SH-SY5Y (cell line): ENCODE measurements at regions not wholly inside any gene's neighbourhood (a gene's known extent, or its start where the extent isn't known, plus 50 kb on each side); places are given as distances from the start of the nearest gene placed in this dataset.

Experiments
- GATA2 ChIP-seq: IDR thresholded peaks from 2 replicates; pipeline ENCODE4 v1.6.1; 2011; ENCODE audit warnings: mild to moderate bottlenecking, low read depth, low read length
- GATA3 ChIP-seq: IDR thresholded peaks from 2 replicates; pipeline ENCODE4 v1.6.1; 2011; ENCODE audit warnings: low read depth, mild to moderate bottlenecking, low read length, moderate library complexity

- TF ChIP-seq GATA2 (no peak), GATA3 (no peak)
These were observed 667.8 kb upstream of the USP24 start for GRCh38 chr1:55882931-55883330.
